ENCODE measurements at regions not wholly inside any gene's neighbourhood (a gene's known extent, or its start where the extent isn't known, plus 50 kb on each side); places are given as distances from the start of the nearest gene placed in this dataset.

DNA sequence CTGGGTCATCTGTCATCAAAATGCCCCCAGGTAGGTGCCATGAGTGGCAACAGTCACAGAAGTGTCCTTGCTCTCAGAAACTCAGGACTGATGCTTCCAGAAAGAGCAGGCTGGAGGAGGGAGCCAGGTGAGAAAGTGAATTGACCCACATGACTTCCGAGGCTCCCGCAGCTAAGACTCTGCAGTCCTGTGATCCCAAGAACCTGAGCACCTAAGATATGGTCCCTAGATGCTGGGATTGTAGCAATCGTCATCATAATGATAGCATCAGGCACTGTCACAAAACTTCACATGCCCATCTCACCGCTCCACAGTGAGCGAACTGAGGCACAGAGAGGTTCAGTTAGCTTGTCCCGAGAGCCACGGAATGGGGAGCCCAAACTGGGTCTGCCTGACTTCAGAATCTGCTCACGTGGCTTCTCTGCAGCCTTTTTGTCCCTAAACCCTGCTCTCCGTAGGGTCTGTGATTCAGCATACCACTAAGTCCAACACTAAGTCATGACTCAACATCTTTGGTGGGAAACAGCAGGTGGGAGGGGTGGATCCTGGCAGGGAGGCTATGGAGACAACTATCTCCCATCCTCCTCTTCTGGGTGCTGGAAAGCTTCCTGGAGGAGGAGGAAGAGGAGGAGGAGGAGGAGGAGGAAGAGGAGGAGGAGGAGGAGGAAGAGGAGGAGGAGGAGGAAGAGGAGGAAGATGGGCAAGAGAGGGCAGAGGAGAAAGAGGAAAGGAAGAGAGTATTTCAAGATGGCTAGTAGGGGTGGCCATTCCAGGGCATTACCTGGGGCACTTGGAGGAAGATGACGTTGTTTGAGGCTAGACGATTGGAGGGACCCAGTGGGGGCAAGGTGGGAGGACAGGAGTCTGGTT lies 55.5 kb upstream of the DLX4 start:
- no peak overlapping the region for H3K4me3 ChIP-seq
- no TSS peak for BruUV-seq (replicated peaks)
- no peak for DNase-seq (ENCODE audit: low read depth, low spot score)
- FAIRE-seq: no peak
- no peaks in the 10 kb centered on the region for H4K20me1 ChIP-seq (ENCODE audit: control insufficient read depth, insufficient read depth)
- no peak for TF ChIP-seq POLR2AphosphoS5 (IDR thresholded peaks at IDR 0.05; ENCODE audit: low read length)
- TF ChIP-seq NFYB (IDR thresholded peaks at IDR 0.05; ENCODE audit: insufficient read depth, low read depth, low read length): no peak
- no peak for TF ChIP-seq NR2F1 (conservative IDR thresholded peaks at IDR 0.05)
- TF ChIP-seq, protein P1, sequence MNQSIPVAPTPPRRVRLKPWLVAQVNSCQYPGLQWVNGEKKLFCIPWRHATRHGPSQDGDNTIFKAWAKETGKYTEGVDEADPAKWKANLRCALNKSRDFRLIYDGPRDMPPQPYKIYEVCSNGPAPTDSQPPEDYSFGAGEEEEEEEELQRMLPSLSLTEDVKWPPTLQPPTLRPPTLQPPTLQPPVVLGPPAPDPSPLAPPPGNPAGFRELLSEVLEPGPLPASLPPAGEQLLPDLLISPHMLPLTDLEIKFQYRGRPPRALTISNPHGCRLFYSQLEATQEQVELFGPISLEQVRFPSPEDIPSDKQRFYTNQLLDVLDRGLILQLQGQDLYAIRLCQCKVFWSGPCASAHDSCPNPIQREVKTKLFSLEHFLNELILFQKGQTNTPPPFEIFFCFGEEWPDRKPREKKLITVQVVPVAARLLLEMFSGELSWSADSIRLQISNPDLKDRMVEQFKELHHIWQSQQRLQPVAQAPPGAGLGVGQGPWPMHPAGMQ (IDR thresholded peaks at IDR 0.05; ENCODE audit: borderline replicate concordance): no peak
- no peak overlapping the region for H3K4me2 ChIP-seq (ENCODE audit: control insufficient read depth, insufficient read depth)
- POLR2A ChIA-PET: no interaction called here
- SMC1A ChIA-PET (ENCODE audit: uncharacterized antibody, unreplicated experiment): no interaction called here
- no peak overlapping the region for H3K9ac ChIP-seq (ENCODE audit: control insufficient read depth, insufficient read depth, low read length)
- CTCF ChIA-PET: no interaction called here
- H3K36me3 ChIP-seq (ENCODE audit: control insufficient read depth in 2 of 2, insufficient read depth in 2 of 2, low read length in 1 of 2): no peaks in the 10 kb centered on the region
- H3K79me2 ChIP-seq (ENCODE audit: control insufficient read depth, insufficient read depth, low read length): no peaks in the 10 kb centered on the region
- 20% methylated on average over 11 of the region's 11 CpGs for WGBS (ENCODE audit: insufficient coverage, insufficient replicate concordance, low lambda C conversion rate, missing lambda C conversion rate)
- no peak overlapping the region for H3K27ac ChIP-seq (ENCODE audit: control insufficient read depth, insufficient read depth)
- RAD21 ChIA-PET (ENCODE audit: unreplicated experiment): no interaction called here
- H3K9me3 ChIP-seq (replicated peaks; ENCODE audit: control insufficient read depth, insufficient read depth, low read length): no peaks in the 10 kb centered on the region
- no peak overlapping the region for H2AFZ ChIP-seq (ENCODE audit: control insufficient read depth, low read depth, low read length)
- no peak for ATAC-seq
- in situ Hi-C loops (cut with MboI): no loop called here
- intact Hi-C loops (cut with micrococcal nuclease; ENCODE audit: unreplicated experiment): no loop called here
- H3K27me3 ChIP-seq (replicated peaks in 1 of 2; ENCODE audit: control insufficient read depth in 2 of 2, insufficient read depth in 2 of 2, low read length in 1 of 2): peaks cover 12 to 27% of the 10 kb centered on the region in 2 experiments
- no peaks in the 10 kb centered on the region for H3K4me1 ChIP-seq (ENCODE audit: control insufficient read depth, insufficient read depth, low read length)

DNA sequence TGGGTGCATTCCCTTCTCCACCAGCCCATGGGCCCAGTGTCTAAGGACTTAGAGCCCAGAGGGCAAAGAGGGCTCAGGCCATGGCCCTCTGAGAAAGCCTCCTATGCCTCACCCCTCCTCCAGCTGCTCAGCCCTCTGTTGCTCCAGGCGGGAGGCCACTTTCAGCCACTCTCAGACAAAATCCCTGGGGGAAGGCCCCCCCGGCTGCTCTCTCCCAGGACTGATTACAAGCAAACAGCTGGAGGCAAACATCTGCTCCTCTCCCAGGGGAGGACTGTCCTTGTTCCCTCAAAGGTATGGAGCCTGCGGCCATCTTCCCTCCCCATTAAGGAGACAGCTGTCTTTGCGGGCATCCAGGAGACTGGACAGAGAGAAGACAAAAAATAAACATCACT lies 54.9 kb upstream of the DLX4 start:
- no peak overlapping the region for H2AFZ ChIP-seq (ENCODE audit: control insufficient read depth, low read depth, low read length)
- no peaks in the 10 kb centered on the region for H4K20me1 ChIP-seq (ENCODE audit: control insufficient read depth, insufficient read depth)
- CTCF ChIA-PET: no interaction called here
- H3K9ac ChIP-seq (ENCODE audit: control insufficient read depth, insufficient read depth, low read length): no peak overlapping the region
- no peak for ATAC-seq
- intact Hi-C loops (cut with micrococcal nuclease; ENCODE audit: unreplicated experiment): no loop called here
- no peak for DNase-seq (ENCODE audit: low read depth, low spot score)
- RAD21 ChIA-PET (ENCODE audit: unreplicated experiment): no interaction called here
- H3K4me2 ChIP-seq (ENCODE audit: control insufficient read depth, insufficient read depth): no peak overlapping the region
- no peaks in the 10 kb centered on the region for H3K9me3 ChIP-seq (replicated peaks; ENCODE audit: control insufficient read depth, insufficient read depth, low read length)
- in situ Hi-C loops (cut with MboI): no loop called here
- no peak overlapping the region for H3K27ac ChIP-seq (ENCODE audit: control insufficient read depth, insufficient read depth)
- no peak for FAIRE-seq
- no peak overlapping the region for H3K4me3 ChIP-seq
- peaks cover 12 to 27% of the 10 kb centered on the region in 2 experiments for H3K27me3 ChIP-seq (replicated peaks in 1 of 2; ENCODE audit: control insufficient read depth in 2 of 2, insufficient read depth in 2 of 2, low read length in 1 of 2)
- no TSS peak for BruUV-seq (replicated peaks)
- H3K4me1 ChIP-seq (ENCODE audit: control insufficient read depth, insufficient read depth, low read length): no peaks in the 10 kb centered on the region
- POLR2A ChIA-PET: no interaction called here
- SMC1A ChIA-PET (ENCODE audit: uncharacterized antibody, unreplicated experiment): no interaction called here
- H3K79me2 ChIP-seq (ENCODE audit: control insufficient read depth, insufficient read depth, low read length): no peaks in the 10 kb centered on the region
- H3K36me3 ChIP-seq (ENCODE audit: control insufficient read depth in 2 of 2, insufficient read depth in 2 of 2, low read length in 1 of 2): no peaks in the 10 kb centered on the region
- 30% methylated on average over 4 of the region's 4 CpGs for WGBS (ENCODE audit: insufficient coverage, insufficient replicate concordance, low lambda C conversion rate, missing lambda C conversion rate)
- no peak for TF ChIP-seq SREBF2 (IDR thresholded peaks at IDR 0.05; ENCODE audit: low read length)
- TF ChIP-seq POLR2A (IDR thresholded peaks at IDR 0.05; ENCODE audit: low read depth, low read length): no peak
- TF ChIP-seq, protein P2, sequence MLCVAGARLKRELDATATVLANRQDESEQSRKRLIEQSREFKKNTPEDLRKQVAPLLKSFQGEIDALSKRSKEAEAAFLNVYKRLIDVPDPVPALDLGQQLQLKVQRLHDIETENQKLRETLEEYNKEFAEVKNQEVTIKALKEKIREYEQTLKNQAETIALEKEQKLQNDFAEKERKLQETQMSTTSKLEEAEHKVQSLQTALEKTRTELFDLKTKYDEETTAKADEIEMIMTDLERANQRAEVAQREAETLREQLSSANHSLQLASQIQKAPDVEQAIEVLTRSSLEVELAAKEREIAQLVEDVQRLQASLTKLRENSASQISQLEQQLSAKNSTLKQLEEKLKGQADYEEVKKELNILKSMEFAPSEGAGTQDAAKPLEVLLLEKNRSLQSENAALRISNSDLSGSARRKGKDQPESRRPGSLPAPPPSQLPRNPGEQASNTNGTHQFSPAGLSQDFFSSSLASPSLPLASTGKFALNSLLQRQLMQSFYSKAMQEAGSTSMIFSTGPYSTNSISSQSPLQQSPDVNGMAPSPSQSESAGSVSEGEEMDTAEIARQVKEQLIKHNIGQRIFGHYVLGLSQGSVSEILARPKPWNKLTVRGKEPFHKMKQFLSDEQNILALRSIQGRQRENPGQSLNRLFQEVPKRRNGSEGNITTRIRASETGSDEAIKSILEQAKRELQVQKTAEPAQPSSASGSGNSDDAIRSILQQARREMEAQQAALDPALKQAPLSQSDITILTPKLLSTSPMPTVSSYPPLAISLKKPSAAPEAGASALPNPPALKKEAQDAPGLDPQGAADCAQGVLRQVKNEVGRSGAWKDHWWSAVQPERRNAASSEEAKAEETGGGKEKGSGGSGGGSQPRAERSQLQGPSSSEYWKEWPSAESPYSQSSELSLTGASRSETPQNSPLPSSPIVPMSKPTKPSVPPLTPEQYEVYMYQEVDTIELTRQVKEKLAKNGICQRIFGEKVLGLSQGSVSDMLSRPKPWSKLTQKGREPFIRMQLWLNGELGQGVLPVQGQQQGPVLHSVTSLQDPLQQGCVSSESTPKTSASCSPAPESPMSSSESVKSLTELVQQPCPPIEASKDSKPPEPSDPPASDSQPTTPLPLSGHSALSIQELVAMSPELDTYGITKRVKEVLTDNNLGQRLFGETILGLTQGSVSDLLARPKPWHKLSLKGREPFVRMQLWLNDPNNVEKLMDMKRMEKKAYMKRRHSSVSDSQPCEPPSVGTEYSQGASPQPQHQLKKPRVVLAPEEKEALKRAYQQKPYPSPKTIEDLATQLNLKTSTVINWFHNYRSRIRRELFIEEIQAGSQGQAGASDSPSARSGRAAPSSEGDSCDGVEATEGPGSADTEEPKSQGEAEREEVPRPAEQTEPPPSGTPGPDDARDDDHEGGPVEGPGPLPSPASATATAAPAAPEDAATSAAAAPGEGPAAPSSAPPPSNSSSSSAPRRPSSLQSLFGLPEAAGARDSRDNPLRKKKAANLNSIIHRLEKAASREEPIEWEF (IDR thresholded peaks at IDR 0.05; ENCODE audit: insufficient replicate concordance, low read depth, low read length): no peak
